Muscle of leg (tissue), 3 donors: ENCODE measurements at regions not wholly inside any gene's neighbourhood (a gene's known extent, or its start where the extent isn't known, plus 50 kb on each side); places are given as distances from the start of the nearest gene placed in this dataset.

Experiments
- DNase-seq: peaks from one replicate; pipeline ENCODE4 v3.0.0; 2013
- H3K27ac ChIP-seq: one replicate; pipeline ENCODE4 v1.5.1; 2013; ENCODE audit warnings: mild to moderate bottlenecking, low read length, control low read depth
- H3K27me3 ChIP-seq: one replicate; pipeline ENCODE4 v1.6.1; 2013; ENCODE audit warnings: low read length; ENCODE audit not compliant: control insufficient read depth, insufficient read depth
- H3K36me3 ChIP-seq: one replicate; pipeline ENCODE4 v1.6.1; 2013; ENCODE audit warnings: low read length; ENCODE audit not compliant: control insufficient read depth, insufficient read depth
- H3K4me1 ChIP-seq: one replicate; pipeline ENCODE4 v1.6.1; 2013; ENCODE audit warnings: low read length; ENCODE audit not compliant: control insufficient read depth, insufficient read depth
- H3K4me3 ChIP-seq: one replicate; pipeline ENCODE4 v1.5.1; 2013; ENCODE audit warnings: low read length, control low read depth
- H3K9me3 ChIP-seq: replicated peaks from 2 replicates; pipeline ENCODE4 v1.6.1; 2013; ENCODE audit warnings: low read depth, low read length; ENCODE audit not compliant: control insufficient read depth
- WGBS: methylation state at CpG from one replicate; pipeline ENCODE4 v1.1.5; 2013; ENCODE audit warnings: missing lambda C conversion rate; ENCODE audit not compliant: insufficient coverage; 5-methylcytosine and 5-hydroxymethylcytosine counted together

- H3K27ac ChIP-seq, result no peak overlapping the region
- no peaks in the 10 kb centered on the region for H3K27me3 ChIP-seq
- H3K9me3 ChIP-seq, result no peaks in the 10 kb centered on the region
- no peaks in the 10 kb centered on the region for H3K36me3 ChIP-seq
- peak; percentile 40 for DNase-seq
- H3K4me1 ChIP-seq, result peaks cover 7% of the 10 kb centered on the region
- no peak overlapping the region for H3K4me3 ChIP-seq
- WGBS, result 60% methylated on average over 1 of the region's 3 CpGs
Measured at GRCh38 chr14:71236487-71236886, 329.2 kb downstream of the PCNX1 start.

GRCh38 chr14:71237556-71237955 lies 330.3 kb downstream of the PCNX1 start:
- WGBS, result 92% methylated on average over 4 of the region's 4 CpGs
- H3K9me3 ChIP-seq, result no peaks in the 10 kb centered on the region
- DNase-seq, result no peak
- no peak overlapping the region for H3K4me3 ChIP-seq
- no peaks in the 10 kb centered on the region for H3K36me3 ChIP-seq
- peaks cover 15% of the 10 kb centered on the region for H3K4me1 ChIP-seq
- H3K27ac ChIP-seq, result no peak overlapping the region
- no peaks in the 10 kb centered on the region for H3K27me3 ChIP-seq

- Histone ChIP-seq H3K9me3 (no peaks in the 10 kb centered on the region), H3K4me1 (peaks cover 25% of the 10 kb centered on the region), H3K36me3 (no peaks in the 10 kb centered on the region), H3K27me3 (no peaks in the 10 kb centered on the region), H3K27ac (no peak overlapping the region), H3K4me3 (no peak overlapping the region)
- no peak for DNase-seq
- 81% methylated on average over 3 of the region's 5 CpGs for WGBS
Measured at GRCh38 chr14:71238835-71239234, 331.6 kb downstream of the PCNX1 start.

GRCh38 chr14:71240171-71240570 lies 332.9 kb downstream of the PCNX1 start:
- WGBS, result 46% methylated on average over 5 of the region's 6 CpGs
- DNase-seq, result peak; percentile 16
- no peaks in the 10 kb centered on the region for H3K27me3 ChIP-seq
- peaks cover 32% of the 10 kb centered on the region for H3K4me1 ChIP-seq
- no peak overlapping the region for H3K27ac ChIP-seq
- H3K4me3 ChIP-seq, result no peak overlapping the region
- H3K9me3 ChIP-seq, result no peaks in the 10 kb centered on the region
- no peaks in the 10 kb centered on the region for H3K36me3 ChIP-seq

GRCh38 chr14:71240866-71241520 lies 333.7 kb downstream of the PCNX1 start:
- peaks cover 29% of the 10 kb centered on the region for H3K4me1 ChIP-seq
- H3K36me3 ChIP-seq, result no peaks in the 10 kb centered on the region
- H3K27ac ChIP-seq, result no peak overlapping the region
- no peak for DNase-seq
- no peaks in the 10 kb centered on the region for H3K9me3 ChIP-seq
- H3K4me3 ChIP-seq, result no peak overlapping the region
- peaks cover 2% of the 10 kb centered on the region for H3K27me3 ChIP-seq

- Histone ChIP-seq H3K27ac (peak overlapping the region; percentile 70), H3K4me3 (no peak overlapping the region), H3K27me3 (peaks cover 2% of the 10 kb centered on the region), H3K9me3 (no peaks in the 10 kb centered on the region), H3K36me3 (no peaks in the 10 kb centered on the region), H3K4me1 (peaks cover 29% of the 10 kb centered on the region)
- 21% methylated on average over 4 of the region's 4 CpGs for WGBS
- peak; percentile 85 for DNase-seq
Measured at GRCh38 chr14:71242237-71242748, 335.0 kb downstream of the PCNX1 start.

GRCh38 chr14:71243697-71244096 lies 336.4 kb downstream of the PCNX1 start:
- H3K27ac ChIP-seq, result no peak overlapping the region
- peaks cover 2% of the 10 kb centered on the region for H3K27me3 ChIP-seq
- H3K36me3 ChIP-seq, result no peaks in the 10 kb centered on the region
- no peak overlapping the region for H3K4me3 ChIP-seq
- H3K4me1 ChIP-seq, result peaks cover 29% of the 10 kb centered on the region
- WGBS, result no CpG with 5 or more reads among the region's 1 CpG
- DNase-seq, result peak; percentile 71
- H3K9me3 ChIP-seq, result no peaks in the 10 kb centered on the region

GRCh38 chr14:71244341-71244740 lies 337.1 kb downstream of the PCNX1 start:
- WGBS, result 23% methylated on average over 5 of the region's 5 CpGs
- Histone ChIP-seq H3K9me3 (no peaks in the 10 kb centered on the region), H3K4me1 (peaks cover 29% of the 10 kb centered on the region), H3K36me3 (no peaks in the 10 kb centered on the region), H3K27me3 (peaks cover 2% of the 10 kb centered on the region), H3K27ac (peak overlapping the region; percentile 57), H3K4me3 (no peak overlapping the region)
- DNase-seq, result peak; percentile 83

GRCh38 chr14:71245659-71246361 lies 338.6 kb downstream of the PCNX1 start:
- DNase-seq, result no peak
- no peaks in the 10 kb centered on the region for H3K36me3 ChIP-seq
- no peak overlapping the region for H3K4me3 ChIP-seq
- no peaks in the 10 kb centered on the region for H3K9me3 ChIP-seq
- WGBS, result 85% methylated on average over 4 of the region's 8 CpGs
- H3K4me1 ChIP-seq, result peaks cover 29% of the 10 kb centered on the region
- no peak overlapping the region for H3K27ac ChIP-seq
- peaks cover 2% of the 10 kb centered on the region for H3K27me3 ChIP-seq

GRCh38 chr14:71246539-71246938 lies 339.3 kb downstream of the PCNX1 start:
- WGBS, result no CpG with 5 or more reads among the region's 1 CpG
- no peak for DNase-seq
- Histone ChIP-seq H3K27me3 (peaks cover 2% of the 10 kb centered on the region), H3K36me3 (no peaks in the 10 kb centered on the region), H3K4me3 (no peak overlapping the region), H3K9me3 (no peaks in the 10 kb centered on the region), H3K4me1 (peaks cover 24% of the 10 kb centered on the region), H3K27ac (no peak overlapping the region)
